ENCODE measurements at regions not wholly inside any gene's neighbourhood (a gene's known extent, or its start where the extent isn't known, plus 50 kb on each side); places are given as distances from the start of the nearest gene placed in this dataset.

- no peak overlapping the region for H3K9ac ChIP-seq (ENCODE audit: low read length)
- H4K20me1 ChIP-seq (ENCODE audit: insufficient read depth) = no peaks in the 10 kb centered on the region
- no peaks in the 10 kb centered on the region for H3K9me2 ChIP-seq (ENCODE audit: insufficient read depth, low read length)
- H3K4me3 ChIP-seq (ENCODE audit: low read length) = no peak overlapping the region
- H2AFZ ChIP-seq (ENCODE audit: low read depth, low read length) = no peak overlapping the region
- no peaks in the 10 kb centered on the region for H3K27me3 ChIP-seq (ENCODE audit: insufficient read depth, low read depth, low read length)
- no peaks in the 10 kb centered on the region for H3K79me2 ChIP-seq (replicated peaks; ENCODE audit: insufficient read depth, low read length)
- no peak overlapping the region for H3K4me2 ChIP-seq (ENCODE audit: low read length)
- H3K27ac ChIP-seq (ENCODE audit: low read length) = no peak overlapping the region
- H3K36me3 ChIP-seq (ENCODE audit: insufficient read depth, low read length) = no peaks in the 10 kb centered on the region
- H3F3A ChIP-seq (ENCODE audit: insufficient read depth, low read length, poor library complexity, severe bottlenecking) = no peaks in the 10 kb centered on the region
- no peaks in the 10 kb centered on the region for H3K9me3 ChIP-seq (ENCODE audit: low read length)
- TF ChIP-seq SMC3 (conservative IDR thresholded peaks at IDR 0.05; ENCODE audit: poor library complexity) (no peak), RAD21 (conservative IDR thresholded peaks at IDR 0.05) (no peak), MXI1 (conservative IDR thresholded peaks at IDR 0.05; ENCODE audit: poor library complexity, severe bottlenecking) (no peak), TAF1 (IDR thresholded peaks at IDR 0.05; ENCODE audit: low read depth) (no peak), EZH2 (IDR thresholded peaks at IDR 0.05; ENCODE audit: borderline replicate concordance, insufficient read depth, low read length, poor library complexity, severe bottlenecking) (no peak), REST (IDR thresholded peaks at IDR 0.05; ENCODE audit: borderline replicate concordance) (no peak), CTCF (IDR thresholded peaks at IDR 0.05; ENCODE audit: poor library complexity, severe bottlenecking) (no peak), EP300 (conservative IDR thresholded peaks at IDR 0.05; ENCODE audit: poor library complexity, severe bottlenecking) (no peak), POLR2AphosphoS5 (IDR thresholded peaks at IDR 0.05) (no peak)
Measured at GRCh38 chr4:12177416-12177815, 748.7 kb upstream of the HS3ST1 start.

- Histone ChIP-seq H3K9me2 (ENCODE audit: insufficient read depth, low read length) (no peaks in the 10 kb centered on the region), H3K36me3 (ENCODE audit: insufficient read depth, low read length) (no peaks in the 10 kb centered on the region), H3K27ac (ENCODE audit: low read length) (no peak overlapping the region), H3K9me3 (ENCODE audit: low read length) (no peaks in the 10 kb centered on the region), H3K27me3 (ENCODE audit: insufficient read depth, low read depth, low read length) (no peaks in the 10 kb centered on the region), H3K79me2 (replicated peaks; ENCODE audit: insufficient read depth, low read length) (no peaks in the 10 kb centered on the region), H3F3A (ENCODE audit: insufficient read depth, low read length, poor library complexity, severe bottlenecking) (no peaks in the 10 kb centered on the region), H3K4me3 (ENCODE audit: low read length) (no peak overlapping the region), H2AFZ (ENCODE audit: low read depth, low read length) (no peak overlapping the region), H3K9ac (ENCODE audit: low read length) (no peak overlapping the region), H4K20me1 (ENCODE audit: insufficient read depth) (no peaks in the 10 kb centered on the region), H3K4me2 (ENCODE audit: low read length) (no peak overlapping the region)
- TF ChIP-seq MXI1 (conservative IDR thresholded peaks at IDR 0.05; ENCODE audit: poor library complexity, severe bottlenecking) (no peak), CTCF (IDR thresholded peaks at IDR 0.05; ENCODE audit: poor library complexity, severe bottlenecking) (no peak), REST (IDR thresholded peaks at IDR 0.05; ENCODE audit: borderline replicate concordance) (no peak), POLR2AphosphoS5 (IDR thresholded peaks at IDR 0.05) (no peak), EP300 (conservative IDR thresholded peaks at IDR 0.05; ENCODE audit: poor library complexity, severe bottlenecking) (no peak), EZH2 (IDR thresholded peaks at IDR 0.05; ENCODE audit: borderline replicate concordance, insufficient read depth, low read length, poor library complexity, severe bottlenecking) (no peak), TAF1 (IDR thresholded peaks at IDR 0.05; ENCODE audit: low read depth) (no peak), SMC3 (conservative IDR thresholded peaks at IDR 0.05; ENCODE audit: poor library complexity) (no peak), RAD21 (conservative IDR thresholded peaks at IDR 0.05) (no peak)
Measured at GRCh38 chr4:12173496-12173895, 744.8 kb upstream of the HS3ST1 start.
